ENCODE measurements at regions not wholly inside any gene's neighbourhood (a gene's known extent, or its start where the extent isn't known, plus 50 kb on each side); places are given as distances from the start of the nearest gene placed in this dataset.

DNA sequence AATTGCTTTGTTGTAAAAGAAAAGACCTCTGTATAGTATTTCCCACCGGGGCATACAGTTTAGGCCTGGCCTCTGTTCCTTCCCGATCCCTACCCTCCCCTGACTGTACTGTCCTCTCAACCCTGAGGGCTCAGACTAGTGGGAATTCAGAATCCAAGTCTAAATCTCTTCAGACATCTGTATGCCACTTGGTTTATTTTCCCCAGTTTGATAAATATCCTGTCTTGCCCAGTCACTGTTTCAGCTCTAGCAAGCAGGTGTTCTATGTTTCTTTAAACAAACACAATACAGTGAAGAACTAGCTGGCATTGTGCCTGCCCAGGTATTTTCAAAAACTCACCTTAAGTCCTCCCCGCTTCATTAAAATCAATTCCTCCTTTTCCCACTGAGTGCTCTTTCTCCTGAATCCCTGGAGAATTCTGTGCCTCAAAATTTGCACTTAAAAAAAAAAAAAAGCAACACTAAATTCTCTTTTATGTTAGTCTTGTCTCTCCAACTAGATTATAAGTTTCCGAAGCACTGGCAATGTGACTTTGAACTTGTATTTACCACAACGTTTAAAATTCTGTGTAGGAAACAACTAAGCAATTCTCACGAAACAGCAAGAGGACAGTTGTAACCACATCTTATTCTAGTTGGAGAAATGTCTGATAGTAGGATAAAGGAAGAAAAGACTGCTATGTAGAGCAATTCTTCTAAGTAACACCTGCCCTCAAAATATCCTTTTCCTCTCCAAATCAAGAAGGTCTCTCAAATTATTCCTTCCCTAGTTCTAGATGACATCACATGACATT, 112.0 kb upstream of the CARMIL1 start:
- Histone ChIP-seq H3K9me3 (ENCODE audit: control insufficient read depth, insufficient read depth, low read length) (no peaks in the 10 kb centered on the region), H3K36me3 (ENCODE audit: insufficient read depth, low read length) (no peaks in the 10 kb centered on the region), H3K9ac (ENCODE audit: low read depth, low read length) (no peak overlapping the region), H3K4me1 (ENCODE audit: insufficient read depth, low read length) (no peaks in the 10 kb centered on the region)

DNA sequence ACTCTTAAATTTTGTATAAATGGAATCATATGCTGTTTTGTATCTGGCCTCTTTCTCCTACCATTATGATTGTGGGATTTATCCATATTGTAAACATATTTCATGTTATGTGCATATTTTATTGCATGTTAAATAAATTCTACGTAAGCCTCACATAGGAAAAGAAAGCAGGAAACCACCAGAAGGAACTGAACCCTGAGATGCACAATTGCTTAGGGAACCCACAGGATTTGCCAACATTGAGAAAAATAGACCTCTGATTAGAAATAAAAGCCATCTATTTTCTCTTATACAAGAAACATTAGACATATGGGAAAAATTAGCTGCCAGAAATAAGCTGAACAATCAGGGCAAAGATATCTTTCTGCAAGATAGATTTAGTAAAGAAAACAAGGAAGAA, 111.2 kb upstream of the CARMIL1 start:
- no peaks in the 10 kb centered on the region for H3K36me3 ChIP-seq (ENCODE audit: insufficient read depth, low read length)
- H3K9me3 ChIP-seq (ENCODE audit: control insufficient read depth, insufficient read depth, low read length) = no peaks in the 10 kb centered on the region
- no peaks in the 10 kb centered on the region for H3K4me1 ChIP-seq (ENCODE audit: insufficient read depth, low read length)
- H3K9ac ChIP-seq (ENCODE audit: low read depth, low read length) = no peak overlapping the region

DNA sequence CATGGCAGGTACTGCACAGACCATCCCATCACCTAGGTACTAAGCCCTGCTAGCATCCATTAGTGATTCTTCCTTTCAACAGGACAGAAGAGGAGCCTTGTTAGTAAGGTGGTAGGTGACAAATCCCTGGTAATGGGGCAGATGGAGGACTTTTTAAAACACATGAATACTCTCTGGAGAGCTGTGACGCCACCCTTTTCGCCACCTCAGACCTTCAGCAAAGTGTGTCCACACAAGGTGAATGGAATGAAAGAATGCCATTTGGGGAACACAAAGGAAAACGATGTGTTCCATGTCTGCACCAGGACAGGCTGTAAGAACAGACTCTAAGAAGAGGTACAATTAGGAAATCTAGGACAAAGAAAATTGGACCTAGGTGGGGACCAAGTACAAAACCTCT, 110.5 kb upstream of the CARMIL1 start:
- Histone ChIP-seq H3K9me3 (ENCODE audit: control insufficient read depth, insufficient read depth, low read length) (no peaks in the 10 kb centered on the region), H3K9ac (ENCODE audit: low read depth, low read length) (no peak overlapping the region), H3K4me1 (ENCODE audit: insufficient read depth, low read length) (no peaks in the 10 kb centered on the region), H3K36me3 (ENCODE audit: insufficient read depth, low read length) (no peaks in the 10 kb centered on the region)

DNA sequence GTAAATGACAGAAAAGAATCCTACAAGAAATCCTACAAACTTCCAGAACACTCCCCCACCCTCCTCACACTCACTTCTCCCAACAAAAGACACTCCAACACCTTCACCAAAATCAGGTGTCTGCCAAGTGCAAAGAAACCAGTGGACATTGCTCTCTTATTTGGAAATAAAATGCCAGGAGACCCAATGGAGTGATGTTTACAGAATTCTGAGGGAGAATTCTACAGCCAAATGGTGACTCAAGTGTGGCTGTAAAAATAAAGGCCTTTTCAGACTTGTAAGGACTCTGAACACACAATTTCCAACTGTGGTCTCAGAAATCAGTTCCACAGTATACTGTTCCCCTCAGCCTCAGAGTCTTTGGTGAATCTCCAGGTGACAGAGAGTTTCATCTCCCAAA, 109.6 kb upstream of the CARMIL1 start:
- H3K4me1 ChIP-seq (ENCODE audit: insufficient read depth, low read length) = no peaks in the 10 kb centered on the region
- H3K36me3 ChIP-seq (ENCODE audit: insufficient read depth, low read length) = no peaks in the 10 kb centered on the region
- no peaks in the 10 kb centered on the region for H3K9me3 ChIP-seq (ENCODE audit: control insufficient read depth, insufficient read depth, low read length)
- H3K9ac ChIP-seq (ENCODE audit: low read depth, low read length) = no peak overlapping the region

DNA sequence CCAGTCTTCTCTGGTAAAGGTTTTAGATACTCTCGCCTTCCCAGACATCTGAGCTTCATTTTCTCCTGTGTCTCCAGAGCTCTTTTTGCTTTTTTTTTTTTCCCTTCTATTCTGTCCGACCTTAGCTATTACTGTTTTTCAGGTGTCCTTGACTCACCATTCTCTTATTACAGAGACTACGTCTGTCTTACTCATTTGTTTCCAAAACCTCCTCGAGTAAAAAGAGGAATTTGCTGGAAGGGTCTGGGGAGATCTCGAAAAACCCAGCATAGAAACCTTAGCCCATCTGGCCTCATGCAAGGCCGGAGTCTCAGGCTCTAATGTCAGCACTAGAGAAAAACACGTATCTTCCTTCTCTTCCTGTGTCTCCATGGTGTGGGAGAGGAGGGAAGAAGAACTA, 109.2 kb upstream of the CARMIL1 start:
- Histone ChIP-seq H3K9ac (ENCODE audit: low read depth, low read length) (no peak overlapping the region), H3K4me1 (ENCODE audit: insufficient read depth, low read length) (no peaks in the 10 kb centered on the region), H3K9me3 (ENCODE audit: control insufficient read depth, insufficient read depth, low read length) (no peaks in the 10 kb centered on the region), H3K36me3 (ENCODE audit: insufficient read depth, low read length) (no peaks in the 10 kb centered on the region)

DNA sequence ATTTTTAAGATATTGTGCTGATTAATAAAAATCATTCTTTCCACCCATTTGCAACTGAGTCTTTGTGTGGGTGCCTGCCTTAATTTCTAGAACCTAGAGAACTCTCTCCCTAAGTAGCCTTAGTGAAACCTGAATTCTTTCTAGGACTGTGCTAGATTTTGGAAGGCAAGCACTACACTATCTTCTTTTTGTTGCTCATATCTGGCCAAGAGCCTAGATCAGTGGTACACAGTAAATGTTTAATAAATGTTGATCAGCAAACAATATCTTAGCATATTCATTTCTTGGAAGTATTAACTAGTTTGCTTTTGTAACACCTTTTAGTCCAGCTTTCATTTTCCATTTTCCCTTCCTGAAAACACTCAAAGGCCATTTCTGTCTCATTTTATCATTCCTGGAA, 108.5 kb upstream of the CARMIL1 start:
- Histone ChIP-seq H3K4me1 (ENCODE audit: insufficient read depth, low read length) (no peaks in the 10 kb centered on the region), H3K9ac (ENCODE audit: low read depth, low read length) (no peak overlapping the region), H3K9me3 (ENCODE audit: control insufficient read depth, insufficient read depth, low read length) (no peaks in the 10 kb centered on the region), H3K36me3 (ENCODE audit: insufficient read depth, low read length) (no peaks in the 10 kb centered on the region)

DNA sequence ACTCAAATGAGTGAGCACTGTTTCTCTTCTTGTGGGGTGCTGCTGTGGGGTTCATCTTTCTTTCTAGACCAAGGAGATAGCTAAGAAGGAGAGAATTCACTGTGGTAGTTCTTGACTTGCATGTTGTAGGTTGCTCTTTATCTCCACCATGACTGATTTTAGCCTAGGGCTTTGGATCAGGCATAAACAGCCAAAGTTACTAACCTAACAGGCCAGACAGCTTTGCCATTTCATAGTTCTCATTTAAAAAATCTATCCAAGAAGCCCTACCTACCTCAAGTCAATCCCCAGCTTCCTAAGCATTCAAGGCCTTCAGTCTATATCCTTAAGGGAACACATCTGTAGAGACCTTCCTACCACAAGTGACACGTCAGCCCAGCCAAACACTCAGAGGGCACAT, 107.9 kb upstream of the CARMIL1 start:
- H3K9ac ChIP-seq (ENCODE audit: low read depth, low read length) = no peak overlapping the region
- H3K36me3 ChIP-seq (ENCODE audit: insufficient read depth, low read length) = no peaks in the 10 kb centered on the region
- H3K4me1 ChIP-seq (ENCODE audit: insufficient read depth, low read length) = no peaks in the 10 kb centered on the region
- no peaks in the 10 kb centered on the region for H3K9me3 ChIP-seq (ENCODE audit: control insufficient read depth, insufficient read depth, low read length)

DNA sequence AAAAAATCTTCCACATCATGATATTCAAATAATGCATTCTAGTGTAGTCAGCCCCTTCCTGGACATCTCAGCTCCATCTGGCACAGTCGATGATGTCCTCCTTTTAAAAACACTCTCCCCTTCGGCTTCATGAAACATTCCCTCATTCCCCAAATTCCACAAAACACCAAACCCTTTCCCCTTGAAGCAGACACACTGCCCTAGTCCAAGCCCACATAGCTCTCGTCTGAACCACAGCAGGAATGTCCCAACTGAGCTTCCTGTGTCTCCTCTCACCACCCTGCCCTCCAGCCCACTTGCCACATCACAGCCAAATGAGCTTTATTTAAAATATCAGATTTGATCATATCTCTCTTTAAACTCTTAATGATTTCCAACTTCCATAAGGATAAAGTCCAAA, 106.4 kb upstream of the CARMIL1 start:
- H3K9ac ChIP-seq (ENCODE audit: low read depth, low read length) = no peak overlapping the region
- H3K9me3 ChIP-seq (ENCODE audit: control insufficient read depth, insufficient read depth, low read length) = no peaks in the 10 kb centered on the region
- H3K4me1 ChIP-seq (ENCODE audit: insufficient read depth, low read length) = no peaks in the 10 kb centered on the region
- H3K36me3 ChIP-seq (ENCODE audit: insufficient read depth, low read length) = no peaks in the 10 kb centered on the region

DNA sequence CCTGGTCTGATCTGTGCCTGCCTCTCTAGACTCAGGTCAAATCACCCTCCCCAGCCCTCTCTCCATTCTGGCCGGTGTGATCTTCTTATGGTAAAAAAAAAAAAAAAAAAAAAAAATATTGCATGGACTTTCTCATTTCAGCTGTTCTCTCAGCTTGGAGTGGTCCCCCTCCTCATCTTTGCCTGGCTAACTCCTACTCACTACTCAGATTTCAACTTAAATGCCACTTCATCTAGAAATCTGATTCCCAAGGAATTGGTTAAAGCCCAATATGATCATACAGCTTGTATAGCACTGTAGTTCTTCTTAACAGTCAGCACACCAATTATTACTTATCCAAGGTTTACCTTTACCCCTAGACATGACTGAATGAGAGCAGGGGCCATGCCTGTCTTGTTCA, 105.9 kb upstream of the CARMIL1 start:
- H3K36me3 ChIP-seq (ENCODE audit: insufficient read depth, low read length) = no peaks in the 10 kb centered on the region
- no peaks in the 10 kb centered on the region for H3K9me3 ChIP-seq (ENCODE audit: control insufficient read depth, insufficient read depth, low read length)
- no peak overlapping the region for H3K9ac ChIP-seq (ENCODE audit: low read depth, low read length)
- no peaks in the 10 kb centered on the region for H3K4me1 ChIP-seq (ENCODE audit: insufficient read depth, low read length)

DNA sequence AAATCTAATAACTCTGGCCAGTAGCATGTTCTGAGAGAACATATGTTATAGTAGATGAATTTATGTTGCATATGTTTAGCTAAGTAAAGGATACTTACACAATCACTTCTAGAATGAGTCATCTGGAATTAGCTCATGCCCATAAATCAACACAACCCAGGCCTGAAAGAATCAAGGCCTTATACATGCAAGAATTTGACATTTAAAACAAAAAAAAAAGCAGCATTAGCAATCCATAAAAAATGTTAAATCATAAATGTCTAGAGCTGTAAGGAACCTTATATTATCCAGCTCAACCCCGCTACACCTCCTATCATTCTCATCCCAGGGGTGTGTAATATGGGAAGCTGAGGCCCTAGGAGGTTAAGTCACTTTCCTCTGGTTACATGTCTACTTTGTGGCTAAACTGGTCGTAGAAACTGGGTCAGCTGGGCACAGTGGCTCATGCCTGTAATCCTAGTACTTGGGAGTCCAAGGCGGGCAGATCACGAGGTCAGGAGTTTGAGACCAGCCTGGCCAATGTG, 105.2 kb upstream of the CARMIL1 start:
- H3K4me1 ChIP-seq (ENCODE audit: insufficient read depth, low read length) = no peaks in the 10 kb centered on the region
- H3K9me3 ChIP-seq (ENCODE audit: control insufficient read depth, insufficient read depth, low read length) = no peaks in the 10 kb centered on the region
- no peaks in the 10 kb centered on the region for H3K36me3 ChIP-seq (ENCODE audit: insufficient read depth, low read length)
- no peak overlapping the region for H3K9ac ChIP-seq (ENCODE audit: low read depth, low read length)

DNA sequence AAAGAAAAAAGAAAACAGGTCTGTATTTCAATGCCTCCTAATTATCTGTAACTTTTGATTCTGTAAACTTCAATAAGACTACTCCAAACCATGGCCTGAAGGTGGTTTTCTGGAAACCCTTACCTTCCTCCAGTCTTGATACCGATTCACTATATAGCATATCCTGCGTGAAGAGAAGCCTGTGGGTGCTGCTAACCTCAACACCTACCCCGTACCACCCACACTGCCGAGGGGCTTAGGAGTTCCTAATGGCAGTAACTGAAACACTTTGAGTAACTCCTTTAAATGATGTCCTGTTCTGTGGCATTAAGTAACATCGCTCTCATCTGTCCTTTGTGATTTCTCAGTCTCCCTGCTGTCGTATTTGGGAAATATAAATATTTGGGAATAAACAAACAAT, 104.5 kb upstream of the CARMIL1 start:
- no peaks in the 10 kb centered on the region for H3K4me1 ChIP-seq (ENCODE audit: insufficient read depth, low read length)

DNA sequence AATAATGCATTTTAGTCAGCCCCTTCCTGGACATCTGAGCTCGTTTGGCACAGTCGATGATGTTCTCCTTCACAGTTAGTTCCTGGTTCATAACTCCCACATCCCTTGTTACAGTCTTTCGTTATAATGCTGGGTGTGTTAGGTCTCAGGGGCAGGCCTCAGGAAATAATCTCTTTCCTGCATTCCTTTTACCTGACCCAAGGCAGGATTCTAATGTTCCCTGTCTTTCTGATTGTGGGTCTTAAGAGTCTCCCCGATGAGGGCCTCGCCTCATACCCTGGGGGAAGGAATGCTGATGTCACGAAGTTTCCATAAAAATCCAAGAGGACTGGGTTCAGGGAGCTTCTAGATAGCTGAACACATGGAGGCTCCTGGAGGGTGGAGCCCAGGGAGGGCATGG, 104.0 kb upstream of the CARMIL1 start:
- Histone ChIP-seq H3K9ac (ENCODE audit: low read depth, low read length) (no peak overlapping the region), H3K4me1 (ENCODE audit: insufficient read depth, low read length) (no peaks in the 10 kb centered on the region), H3K9me3 (ENCODE audit: control insufficient read depth, insufficient read depth, low read length) (no peaks in the 10 kb centered on the region), H3K36me3 (ENCODE audit: insufficient read depth, low read length) (no peaks in the 10 kb centered on the region)

More for the DNA sequence above, 104.5 kb upstream of the CARMIL1 start:
- Histone ChIP-seq H3K9me3 (ENCODE audit: control insufficient read depth, insufficient read depth, low read length) (no peaks in the 10 kb centered on the region), H3K36me3 (ENCODE audit: insufficient read depth, low read length) (no peaks in the 10 kb centered on the region), H3K9ac (ENCODE audit: low read depth, low read length) (no peak overlapping the region)

DNA sequence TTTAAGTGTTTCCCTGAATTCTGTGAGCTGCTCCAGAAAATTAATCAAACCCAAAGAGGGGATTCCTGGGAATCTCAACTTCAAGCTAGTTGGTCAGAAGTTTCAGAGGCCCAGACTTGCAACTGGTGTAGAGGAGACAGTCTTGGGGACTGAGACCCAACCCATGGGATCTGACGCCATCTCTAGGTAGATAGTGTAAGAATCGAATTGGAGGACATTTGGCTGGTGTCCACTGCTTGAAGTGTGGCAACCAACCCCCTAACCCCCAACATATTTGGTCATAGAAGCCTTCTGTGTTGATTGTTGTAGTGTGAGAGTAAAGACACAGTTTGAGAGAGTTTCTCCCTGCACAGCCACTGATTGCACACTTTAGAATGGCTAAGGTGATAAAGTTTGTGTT, 103.5 kb upstream of the CARMIL1 start:
- H3K9ac ChIP-seq (ENCODE audit: low read depth, low read length) = no peak overlapping the region
- H3K4me1 ChIP-seq (ENCODE audit: insufficient read depth, low read length) = no peaks in the 10 kb centered on the region
- H3K9me3 ChIP-seq (ENCODE audit: control insufficient read depth, insufficient read depth, low read length) = no peaks in the 10 kb centered on the region
- no peaks in the 10 kb centered on the region for H3K36me3 ChIP-seq (ENCODE audit: insufficient read depth, low read length)

DNA sequence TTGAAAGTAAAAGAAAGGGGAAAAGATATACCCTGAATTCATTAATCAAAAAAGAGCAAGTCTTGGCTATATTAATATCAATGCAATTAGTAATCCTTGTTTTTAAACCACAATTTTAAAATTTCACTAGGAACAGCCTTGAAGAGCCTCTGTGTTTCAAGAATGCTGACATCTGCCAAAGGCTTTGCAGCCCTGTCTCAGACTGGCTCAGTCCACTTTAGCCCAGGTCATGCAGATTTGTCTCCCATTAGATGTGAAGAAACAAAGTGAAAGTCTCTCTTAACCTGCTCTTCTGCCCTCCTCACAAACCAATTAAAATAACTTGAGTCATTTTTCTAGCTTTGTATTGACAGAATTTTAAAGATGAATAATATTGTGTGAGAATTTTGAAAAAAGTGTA, 102.7 kb upstream of the CARMIL1 start:
- Histone ChIP-seq H3K9ac (ENCODE audit: low read depth, low read length) (no peak overlapping the region), H3K4me1 (ENCODE audit: insufficient read depth, low read length) (no peaks in the 10 kb centered on the region), H3K36me3 (ENCODE audit: insufficient read depth, low read length) (no peaks in the 10 kb centered on the region), H3K9me3 (ENCODE audit: control insufficient read depth, insufficient read depth, low read length) (no peaks in the 10 kb centered on the region)

DNA sequence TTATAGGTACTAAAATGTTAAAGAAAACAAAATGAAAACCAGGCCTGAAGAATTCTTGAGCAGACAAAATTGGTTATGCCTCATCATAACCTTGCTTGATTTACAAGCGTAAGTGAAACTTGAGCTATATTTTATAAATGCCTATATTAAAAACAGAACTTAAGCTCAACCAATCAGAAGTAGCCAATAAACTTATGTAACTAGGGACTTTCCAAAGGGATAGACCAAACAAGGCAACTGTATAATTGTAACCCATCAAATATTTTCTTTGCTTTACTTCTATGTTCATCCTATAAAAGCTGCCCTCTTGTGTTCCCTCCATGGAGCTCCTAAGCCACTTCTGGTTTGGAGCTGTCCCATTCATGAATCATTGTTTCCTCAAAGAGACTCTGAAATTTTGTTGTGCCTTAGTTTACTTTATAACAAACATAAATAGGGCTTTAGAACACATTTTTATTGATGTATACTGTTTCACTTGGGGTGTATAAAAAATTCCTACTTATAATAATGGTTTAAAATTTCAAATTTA, 101.6 kb upstream of the CARMIL1 start:
- Histone ChIP-seq H3K9me3 (ENCODE audit: control insufficient read depth, insufficient read depth, low read length) (no peaks in the 10 kb centered on the region), H3K4me1 (ENCODE audit: insufficient read depth, low read length) (no peaks in the 10 kb centered on the region), H3K9ac (ENCODE audit: low read depth, low read length) (no peak overlapping the region), H3K36me3 (ENCODE audit: insufficient read depth, low read length) (no peaks in the 10 kb centered on the region)
